IPS-NIHi11 (cell line): ENCODE measurements at regions not wholly inside any gene's neighbourhood (a gene's known extent, or its start where the extent isn't known, plus 50 kb on each side); places are given as distances from the start of the nearest gene placed in this dataset.
A peak's percentile ranks its signal among the peaks of the same experiment; 100 is the strongest.

Experiments used
- DNase-seq: peaks from one replicate; pipeline ENCODE4 v3.0.0; 2012; ENCODE audit warnings: mixed read lengths, low spot score

GRCh38 chr14:100399052-100399849 lies 76.1 kb downstream of the SLC25A47 start:
- no peak for DNase-seq

- DNase-seq, result no peak
Measured at GRCh38 chr14:100400115-100400514, 77.0 kb downstream of the SLC25A47 start.

- no peak for DNase-seq
Measured at GRCh38 chr14:100401031-100401692, 78.0 kb downstream of the SLC25A47 start.

- no peak for DNase-seq
Measured at GRCh38 chr14:100401792-100402191, 78.7 kb downstream of the SLC25A47 start.

GRCh38 chr14:100402631-100403030 lies 79.5 kb downstream of the SLC25A47 start:
- DNase-seq, result no peak

GRCh38 chr14:100403105-100403504 lies 80.0 kb downstream of the SLC25A47 start:
- DNase-seq, result no peak

- no peak for DNase-seq
Measured at GRCh38 chr14:100403802-100404365, 80.7 kb downstream of the SLC25A47 start.

GRCh38 chr14:100404419-100404818 lies 81.3 kb downstream of the SLC25A47 start:
- no peak for DNase-seq

GRCh38 chr14:100405760-100406455 lies 82.8 kb downstream of the SLC25A47 start:
- DNase-seq, result no peak

GRCh38 chr14:100406505-100407131 lies 83.5 kb downstream of the SLC25A47 start:
- no peak for DNase-seq

GRCh38 chr14:100407376-100408102 lies 84.4 kb downstream of the SLC25A47 start:
- DNase-seq, result no peak

GRCh38 chr14:100408350-100409002 lies 85.3 kb downstream of the SLC25A47 start:
- no peak for DNase-seq

GRCh38 chr14:100409003-100409360 lies 85.8 kb downstream of the SLC25A47 start:
- DNase-seq, result no peak

- no peak for DNase-seq
Measured at GRCh38 chr14:100409651-100410050, 86.5 kb downstream of the SLC25A47 start.

GRCh38 chr14:100410056-100410565 lies 87.0 kb downstream of the SLC25A47 start:
- peak; percentile 47 for DNase-seq

- DNase-seq, result no peak
Measured at GRCh38 chr14:100413699-100414098, 90.6 kb downstream of the SLC25A47 start.

GRCh38 chr14:100415226-100415625 lies 92.1 kb downstream of the SLC25A47 start:
- no peak for DNase-seq

- no peak for DNase-seq
Measured at GRCh38 chr14:100416081-100416680, 93.0 kb downstream of the SLC25A47 start.

GRCh38 chr14:100416921-100417860 lies 94.1 kb downstream of the SLC25A47 start:
- DNase-seq, result peak; percentile 83
